CD1c-positive myeloid dendritic cell (primary cell): ENCODE measurements at regions not wholly inside any gene's neighbourhood (a gene's known extent, or its start where the extent isn't known, plus 50 kb on each side); places are given as distances from the start of the nearest gene placed in this dataset.
A peak's percentile ranks its signal among the peaks of the same experiment; 100 is the strongest.

Source experiments
- DNase-seq: peaks from one replicate; pipeline ENCODE4 v3.0.0-alpha.2; 2016; ENCODE audit errors: extremely low spot score

DNA sequence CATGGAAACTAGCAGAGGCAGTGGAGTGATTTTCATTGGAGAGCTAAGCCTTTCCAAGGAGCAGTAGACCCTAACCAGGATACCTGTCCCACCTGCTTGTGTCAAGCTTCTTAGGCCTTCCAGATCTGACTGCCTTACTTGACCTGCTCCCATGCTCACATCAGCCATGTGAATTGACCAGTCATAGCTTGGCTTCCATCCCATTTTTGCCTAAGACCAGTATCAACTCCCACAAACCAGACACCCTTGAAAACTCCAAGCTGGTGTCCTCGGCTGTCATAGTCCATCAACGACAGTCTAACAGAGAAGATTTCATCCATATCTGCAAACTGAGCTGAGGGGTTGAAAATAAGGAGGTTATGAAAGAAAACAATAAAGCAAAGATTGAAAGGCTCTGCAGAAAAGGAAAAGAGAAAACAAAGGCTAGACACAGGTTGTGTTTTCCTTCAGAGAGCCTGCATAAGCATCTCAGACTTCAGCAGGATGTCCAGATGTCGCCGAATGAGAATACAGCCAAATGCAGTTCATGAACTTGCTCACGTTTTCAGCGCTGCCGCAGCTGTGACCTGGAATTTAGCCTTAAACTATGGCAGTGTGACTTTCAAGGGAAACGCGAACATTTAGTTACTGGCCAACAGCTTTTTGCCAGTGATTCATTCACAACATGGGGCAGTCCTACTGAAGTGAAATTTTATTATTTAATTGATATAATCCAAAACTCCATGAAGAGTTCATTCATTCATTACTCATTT lies 868.1 kb upstream of the ID2 start:
- no peak for DNase-seq

- DNase-seq = no peak
Observed at GRCh38 chr2:7815726-7816125, 866.1 kb upstream of the ID2 start.

- DNase-seq = no peak
Observed at GRCh38 chr2:7816233-7816632, 865.6 kb upstream of the ID2 start.

DNA sequence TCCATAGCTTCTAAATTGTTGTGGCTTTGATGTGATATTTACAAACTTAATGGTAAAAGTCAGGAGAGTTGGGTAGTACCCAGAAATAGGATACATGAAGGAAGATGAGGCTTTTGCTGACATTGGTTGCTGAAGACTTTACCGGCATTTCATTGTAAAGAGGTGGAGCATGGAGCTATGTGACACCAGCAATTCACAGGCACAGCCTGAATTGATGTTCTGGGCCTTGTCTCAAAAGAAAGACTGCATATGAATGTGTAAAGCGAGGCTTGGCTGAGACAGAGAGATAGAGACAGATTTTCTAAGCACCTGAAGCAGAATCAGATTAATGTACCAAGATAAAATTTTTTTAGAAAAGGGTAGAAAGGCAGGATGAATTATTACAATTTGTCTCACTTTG lies 864.9 kb upstream of the ID2 start:
- DNase-seq = no peak

DNA sequence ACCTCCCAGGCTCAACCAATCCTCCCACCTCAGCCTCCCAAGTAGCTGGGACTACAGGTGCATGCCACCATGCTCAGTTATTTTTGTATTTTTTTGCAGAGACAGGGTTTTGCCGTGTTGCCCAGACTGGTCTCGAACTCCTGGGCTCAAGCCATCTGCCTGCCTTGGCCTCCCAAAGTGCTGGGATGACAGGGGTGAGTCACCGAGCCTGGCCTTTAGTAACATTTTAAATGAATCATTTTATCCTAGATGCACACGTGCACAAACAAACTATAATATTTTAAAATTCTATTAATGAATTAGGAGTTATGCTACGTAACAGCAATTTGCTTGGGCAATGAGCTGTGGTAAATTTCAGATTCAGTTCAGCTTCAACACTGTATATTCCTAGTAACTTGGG lies 862.5 kb upstream of the ID2 start:
- DNase-seq = no peak

GRCh38 chr2:7819850-7820249 lies 862.0 kb upstream of the ID2 start:
- DNase-seq = no peak

DNA sequence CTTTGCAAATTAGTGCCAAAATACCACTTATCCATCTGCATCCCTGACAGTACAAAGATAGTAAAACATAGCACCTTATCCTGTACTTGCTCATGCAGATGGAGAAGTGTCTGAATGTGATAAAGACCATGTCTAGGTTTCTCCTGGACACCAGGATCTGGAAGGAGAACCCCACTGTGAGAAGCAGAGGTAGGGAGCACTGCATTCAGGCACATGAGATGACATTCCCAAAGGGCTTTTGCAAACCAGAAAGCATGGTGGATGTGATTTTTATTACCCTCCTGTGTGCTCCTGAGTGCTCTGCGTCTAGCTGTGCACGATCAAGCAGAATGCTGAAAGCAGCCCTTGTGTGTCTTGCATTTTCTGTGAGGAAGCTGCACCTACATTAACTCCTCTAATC lies 857.6 kb upstream of the ID2 start:
- DNase-seq = no peak

- DNase-seq = no peak
Observed at GRCh38 chr2:7825591-7826312, 856.1 kb upstream of the ID2 start.

DNA sequence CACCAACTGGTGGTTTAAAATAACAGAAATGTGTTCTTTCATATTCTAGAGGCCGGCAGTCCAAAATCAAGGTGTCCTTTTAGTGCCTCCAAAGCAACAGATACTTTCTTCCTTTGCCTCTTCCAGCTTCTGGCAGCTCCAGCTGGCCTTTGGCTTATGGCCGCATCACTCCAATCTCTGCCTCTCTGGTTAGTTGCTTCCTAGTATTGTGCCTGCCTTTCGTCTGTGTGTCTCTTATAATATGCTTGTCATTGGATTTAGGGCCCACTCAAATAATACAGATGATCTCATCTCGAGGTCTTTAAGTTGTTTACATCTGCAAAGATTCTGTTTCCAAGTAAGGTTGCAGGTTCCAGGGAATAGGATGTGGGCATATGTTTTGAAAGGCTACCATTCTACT lies 855.2 kb upstream of the ID2 start:
- no peak for DNase-seq

DNA sequence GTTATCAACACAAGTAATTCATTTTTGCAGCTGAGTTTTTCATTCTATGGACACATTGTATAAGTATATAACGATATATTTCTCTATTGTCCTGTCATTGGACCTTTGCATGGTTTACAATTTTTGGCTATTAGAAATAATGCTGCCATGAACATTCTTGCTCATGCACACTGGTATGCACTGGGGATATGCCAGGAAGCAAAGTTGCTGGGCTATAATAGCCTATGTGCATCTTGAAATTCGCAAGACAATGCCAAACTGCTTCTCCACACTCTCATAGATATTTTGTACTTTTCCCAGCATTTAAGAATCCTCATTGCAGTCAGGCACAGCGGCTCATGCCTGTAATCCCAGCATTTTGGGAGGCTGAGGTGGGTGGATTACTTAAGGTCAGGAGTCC lies 852.6 kb upstream of the ID2 start:
- DNase-seq = no peak

DNA sequence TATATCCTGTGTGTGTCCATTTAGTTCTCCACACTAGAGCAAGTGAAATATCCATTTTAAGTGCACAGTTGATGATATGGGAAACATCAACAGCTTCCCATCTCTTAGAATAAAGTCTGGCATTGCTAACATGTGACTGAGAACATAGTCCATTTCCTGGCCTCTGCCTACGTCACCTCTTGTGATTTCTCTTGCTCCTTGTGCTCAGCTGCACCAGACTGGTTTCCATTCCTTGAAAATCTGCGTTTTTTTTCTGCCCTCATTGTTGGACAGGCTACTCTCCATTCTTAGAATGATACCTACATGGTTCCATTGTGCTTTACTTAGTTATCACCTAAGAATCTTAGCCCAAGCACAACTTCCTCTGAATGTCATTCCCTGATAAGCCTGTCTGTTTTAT lies 851.2 kb upstream of the ID2 start:
- no peak for DNase-seq

DNA sequence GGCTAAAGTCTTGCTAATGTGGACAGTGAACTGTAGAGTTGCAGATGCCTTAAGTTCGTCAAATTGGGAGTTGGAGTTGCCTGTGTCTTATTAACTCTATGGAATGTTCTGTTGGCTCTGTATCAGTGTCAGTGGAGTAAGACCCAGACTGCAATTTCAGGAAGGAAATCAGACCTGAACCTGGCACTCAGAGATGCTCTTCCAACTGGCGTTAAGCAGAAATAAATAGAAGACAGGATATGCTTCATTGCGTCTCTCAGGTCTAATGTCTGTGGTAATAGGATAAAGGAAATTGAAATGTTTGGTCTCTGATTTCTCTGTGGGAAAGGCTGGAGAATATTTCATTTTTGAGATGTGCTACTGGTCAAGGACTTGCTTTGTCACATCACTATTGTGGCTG lies 846.7 kb upstream of the ID2 start:
- no peak for DNase-seq

DNA sequence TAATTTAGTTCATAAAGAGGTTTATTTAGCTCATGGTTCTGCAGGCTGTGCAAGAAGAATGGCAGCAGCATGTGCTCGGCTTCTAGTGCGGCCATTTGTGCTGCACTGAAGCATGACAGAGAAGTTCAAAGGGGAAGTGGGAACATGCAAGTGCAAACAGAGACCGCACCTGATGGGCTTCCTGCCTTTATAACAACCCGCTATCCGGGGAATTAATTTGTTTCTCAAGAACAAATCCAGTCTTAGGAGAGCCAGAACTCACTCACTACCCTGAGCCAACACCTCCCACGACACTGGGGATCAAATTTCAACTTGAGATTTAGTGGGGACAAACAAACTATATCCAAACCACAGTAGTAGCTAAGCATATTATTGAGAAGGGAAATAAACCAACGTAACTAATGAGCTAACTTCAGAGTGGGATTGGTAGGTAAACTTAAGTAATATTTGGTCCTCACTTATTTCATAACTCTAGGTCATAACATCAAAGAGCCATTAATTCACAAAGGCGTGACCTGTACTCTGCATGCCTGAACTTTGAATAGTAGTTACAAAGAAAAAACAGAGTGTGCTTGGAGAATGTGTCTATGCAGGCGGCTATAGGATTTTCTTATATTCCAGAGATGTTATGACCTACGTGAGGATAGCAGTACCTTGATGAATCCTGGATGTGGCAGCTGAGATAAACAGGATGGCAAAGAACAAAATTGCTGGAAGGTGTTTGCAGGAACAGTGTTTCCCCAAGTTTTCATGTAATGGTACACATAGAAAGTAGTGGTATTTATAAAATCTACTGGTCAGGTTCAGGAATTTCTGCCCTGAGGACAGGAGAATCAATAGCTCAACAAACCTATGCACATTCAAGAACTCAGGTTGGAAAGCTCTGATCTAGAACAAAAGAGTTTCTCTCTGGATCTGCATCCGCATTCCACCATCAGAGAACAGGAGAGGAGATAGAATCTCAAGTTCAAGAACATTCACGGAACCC lies 845.9 kb upstream of the ID2 start:
- DNase-seq = peak; percentile 62

- DNase-seq = peak; percentile 70
Observed at GRCh38 chr2:7837237-7837760, 844.6 kb upstream of the ID2 start.

GRCh38 chr2:7838669-7839068 lies 843.2 kb upstream of the ID2 start:
- DNase-seq = no peak

DNA sequence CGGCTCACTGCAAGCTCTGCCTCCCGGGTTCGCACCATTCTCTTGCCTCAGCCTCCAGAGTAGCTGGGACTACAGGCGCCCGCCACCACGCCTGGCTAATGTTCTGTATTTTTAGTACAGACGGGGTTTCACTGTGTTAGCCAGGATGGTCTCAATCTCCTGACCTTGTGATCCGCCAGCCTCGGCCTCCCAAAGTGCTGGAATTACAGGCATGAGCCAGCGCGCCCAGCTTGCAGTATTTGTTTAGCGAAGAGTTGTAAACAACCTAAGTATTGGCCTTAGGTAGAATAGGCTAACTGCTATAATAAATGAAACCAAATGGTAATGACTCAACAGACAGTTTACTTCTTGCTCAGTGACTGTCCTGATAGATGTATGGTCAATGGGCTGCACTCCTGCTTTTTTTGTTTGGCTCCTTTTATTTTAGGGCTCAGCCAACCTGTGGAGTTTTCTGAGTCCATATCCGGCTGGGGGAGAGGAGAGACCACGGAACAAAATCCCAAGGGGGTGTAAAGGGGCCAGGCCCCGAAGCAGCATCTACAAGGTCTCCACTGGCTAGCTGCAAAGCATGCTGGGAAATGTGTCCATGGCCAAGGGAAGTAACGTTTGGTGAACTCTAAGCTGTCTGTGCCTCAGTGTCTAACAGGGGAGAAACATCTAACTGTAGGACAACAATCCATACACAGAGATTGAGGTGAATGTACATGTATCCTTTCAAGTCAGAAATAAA lies 841.0 kb upstream of the ID2 start:
- no peak for DNase-seq

GRCh38 chr2:7841751-7842150 lies 840.1 kb upstream of the ID2 start:
- DNase-seq = peak; percentile 27

DNA sequence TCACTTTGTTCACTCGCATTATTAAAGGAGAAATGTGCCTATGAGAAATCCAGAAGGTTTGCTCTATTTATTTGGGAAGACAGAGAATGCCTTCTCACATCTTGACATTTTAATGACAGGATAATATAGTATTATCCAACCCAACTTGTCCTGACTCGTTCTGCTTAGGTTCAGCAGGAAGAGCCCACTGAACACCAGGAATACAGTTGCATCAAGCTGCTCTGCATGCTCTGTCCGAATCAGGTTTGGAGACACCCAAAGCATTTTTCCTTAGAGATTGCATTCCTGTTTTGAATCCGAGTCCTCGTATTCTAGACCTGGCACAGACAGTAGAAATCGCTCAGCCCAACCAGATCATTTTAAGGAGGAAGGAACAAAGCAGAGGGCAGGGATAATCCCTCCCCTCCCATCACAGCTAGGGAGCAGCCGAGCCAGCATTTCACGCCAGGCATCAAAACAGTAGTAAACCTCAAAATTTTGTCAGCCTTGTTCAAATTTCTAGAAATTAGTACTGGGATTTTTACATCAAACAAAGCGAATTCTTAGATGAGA lies 837.4 kb upstream of the ID2 start:
- DNase-seq = no peak

GRCh38 chr2:7845332-7845731 lies 836.5 kb upstream of the ID2 start:
- DNase-seq = no peak

GRCh38 chr2:7846607-7847006 lies 835.2 kb upstream of the ID2 start:
- no peak for DNase-seq

- DNase-seq = no peak
Observed at GRCh38 chr2:7847321-7847720, 834.5 kb upstream of the ID2 start.
